Spleen (tissue), 11 donors: ENCODE measurements at regions not wholly inside any gene's neighbourhood (a gene's known extent, or its start where the extent isn't known, plus 50 kb on each side); places are given as distances from the start of the nearest gene placed in this dataset.
"Not testable (repeated sequence)": the region's sequence is repeated elsewhere in the genome, so short reads cannot be mapped to it uniquely, and the experiment has no call there.

Experiments used
- DNase-seq: peaks from one replicate; pipeline ENCODE4 v3.0.0-alpha.2; 2020
- H3K27ac ChIP-seq, 8 donors: fragments of 200-600 bp; sonication (generic) in 7 of 8; 1 replicate in 4 of 8; 2 replicates in 4 of 8; pipeline versions ENCODE4 v1.5.0 to v1.8.0; 2016 to 2021; ENCODE audit warnings: inconsistent platforms in 4 of 8, mild to moderate bottlenecking in 4 of 8, moderate library complexity in 1 of 8
- H3K27me3 ChIP-seq, 7 donors: fragments of 200-600 bp; sonication (generic) in 6 of 7; replicated peaks in 1 of 7; 1 replicate in 4 of 7; 2 replicates in 3 of 7; pipeline versions ENCODE4 v1.5.0 to v1.8.0; 2016 to 2021; ENCODE audit warnings: inconsistent platforms in 3 of 7, mild to moderate bottlenecking in 1 of 7
- H3K36me3 ChIP-seq, 6 donors: fragments of 200-600 bp; sonication (generic) in 5 of 6; 1 replicate in 4 of 6; 2 replicates in 2 of 6; pipeline versions ENCODE4 v1.5.0 to v1.8.0; 2016 to 2021; ENCODE audit warnings: inconsistent platforms in 2 of 6
- H3K4me1 ChIP-seq, 6 donors: fragments of 200-600 bp; sonication (generic) in 5 of 6; 1 replicate in 3 of 6; 2 replicates in 3 of 6; pipeline versions ENCODE4 v1.5.0 to v1.8.0; 2016 to 2021; ENCODE audit warnings: inconsistent platforms in 3 of 6
- H3K4me3 ChIP-seq, 8 donors: fragments of 200-600 bp; sonication (generic) in 7 of 8; 1 replicate in 4 of 8; 2 replicates in 4 of 8; pipeline versions ENCODE4 v1.5.0 to v1.8.0; 2016 to 2021; ENCODE audit warnings: inconsistent platforms in 4 of 8, mild to moderate bottlenecking in 4 of 8, moderate library complexity in 2 of 8
- H3K9me3 ChIP-seq, 8 donors: fragments of 200-600 bp; sonication (generic) in 7 of 8; 1 replicate in 4 of 8; 2 replicates in 4 of 8; pipeline versions ENCODE4 v1.5.0 to v1.8.0; 2016 to 2021; ENCODE audit warnings: inconsistent platforms in 4 of 8
- POLR2A ChIP-seq, 3 donors: fragments of 450-650 bp; IDR thresholded peaks; one replicate each; pipeline ENCODE4 v1.5.1; 2017; ENCODE audit warnings: antibody characterized with exemption in 3 of 3, mild to moderate bottlenecking in 1 of 3
- POLR2AphosphoS5 ChIP-seq, 3 donors: sonication (generic); formaldehyde crosslinking; IDR thresholded peaks; one replicate each; pipeline ENCODE4 v1.5.1; 2017; ENCODE audit warnings: antibody characterized with exemption in 3 of 3
- WGBS, 5 donors: extraction: QIAGEN DNeasy Blood & Tissue Kit in 3 of 5; methylation state at CpG; one replicate each; pipeline versions ENCODE4 v1.1.5 to v1.1.7; 2013 to 2018; 5-methylcytosine and 5-hydroxymethylcytosine counted together
- intact Hi-C: fragments of 100-400 bp; cut with DNase I; formaldehyde crosslinking; loops from one replicate; pipeline ENCODE4 v1.15.0; 2023; ENCODE audit warnings: low total_unique reads
- TF ChIP-seq, protein P1 (sequence below), 11 experiments: fragments of 200-600 bp in 7 of 11; fragments of 450-650 bp in 4 of 11; sonication (generic) in 4 of 11; IDR thresholded peaks in 8 of 11; conservative IDR thresholded peaks in 3 of 11; 1 replicate in 7 of 11; 2 replicates in 4 of 11; pipeline versions ENCODE4 v1.4.0 to v1.8.0; 2016 to 2021; ENCODE audit warnings: antibody characterized with exemption in 11 of 11, inconsistent platforms in 4 of 11, mild to moderate bottlenecking in 1 of 11
- donor health status: healthy with polysubstance abuse.
- donor health status: DM: no; HTN: no; CAD: no; lungs with moderate emphysema.
- donor health status: DM: no; HTN: no; CAD: no.
- donor health status: Bipolar disorder and iron deficiency.
- donor health status: healthy.
- donor health status: DM: no; HTN: no; CAD: no.
- donor health status: DM: yes; HTN: yes; CAD: no.

DNA sequence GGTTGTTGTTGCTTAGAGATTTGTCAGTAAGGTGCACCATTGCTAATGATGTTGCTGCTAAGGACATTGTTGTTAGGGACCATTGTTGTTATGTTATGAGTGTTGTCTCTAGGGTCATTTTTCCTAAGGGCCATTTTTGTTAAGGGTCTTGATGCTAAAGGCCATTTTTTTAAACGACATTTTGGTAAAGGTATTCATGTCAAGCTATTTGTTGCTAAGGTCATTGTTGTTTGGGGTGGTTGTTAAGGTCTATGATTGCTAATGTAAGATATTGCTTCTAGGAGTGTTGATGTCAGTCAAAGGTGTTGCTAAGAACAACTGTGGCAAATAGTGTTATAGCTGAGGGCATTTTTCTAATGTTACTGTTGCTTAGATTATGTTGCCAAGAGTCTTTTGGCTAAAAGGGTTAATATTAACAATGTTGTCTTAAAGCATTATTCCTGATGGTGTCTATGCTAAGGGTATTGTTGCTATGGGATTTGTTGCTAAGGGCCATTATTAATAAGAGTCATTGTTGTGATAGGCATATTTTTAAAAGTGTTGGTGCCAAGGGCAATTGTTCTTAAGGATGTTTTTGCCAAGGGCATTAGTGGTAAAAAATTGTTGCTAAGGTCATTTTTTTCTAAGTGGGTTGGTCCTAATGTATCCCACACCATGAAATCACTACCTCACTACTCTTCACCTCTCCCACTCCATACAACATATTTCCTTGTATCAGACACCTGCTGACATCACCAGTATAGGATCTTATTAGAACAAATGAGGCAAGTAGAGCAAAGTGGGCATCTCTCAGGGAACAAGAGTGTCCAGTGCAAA, 56.2 kb downstream of the SPATA31A6 start:
- H3K4me3 ChIP-seq, H3K36me3 ChIP-seq, H3K4me1 ChIP-seq, H3K27ac ChIP-seq, DNase-seq, H3K27me3 ChIP-seq, H3K9me3 ChIP-seq, intact Hi-C loops: not testable (repeated sequence)
- 60 to 80% (median 62%) methylated on average over 1 of the region's 1 CpG for WGBS, 5 donors

GRCh38 chr9:42240261-42240579, 56.8 kb downstream of the SPATA31A6 start:
- H3K4me1 ChIP-seq, intact Hi-C loops, H3K27ac ChIP-seq, H3K36me3 ChIP-seq, H3K27me3 ChIP-seq, H3K9me3 ChIP-seq, H3K4me3 ChIP-seq, DNase-seq: not testable (repeated sequence)
- WGBS, 5 donors, result 32 to 44% (median 36%) methylated on average over 1 of the region's 1 CpG

- H3K27me3 ChIP-seq, H3K9me3 ChIP-seq, H3K27ac ChIP-seq, H3K36me3 ChIP-seq, DNase-seq, H3K4me3 ChIP-seq, intact Hi-C loops, H3K4me1 ChIP-seq: not testable (repeated sequence)
- 84 to 93% (median 89%) methylated on average over 2 of the region's 2 CpGs for WGBS, 5 donors
These were observed 59.8 kb downstream of the SPATA31A6 start for GRCh38 chr9:42243211-42243610.

- DNase-seq, H3K27me3 ChIP-seq, H3K9me3 ChIP-seq, H3K4me3 ChIP-seq, H3K4me1 ChIP-seq, intact Hi-C loops, H3K36me3 ChIP-seq, H3K27ac ChIP-seq: not testable (repeated sequence)
- 76 to 84% (median 76%) methylated on average over 3 of the region's 3 CpGs for WGBS, 5 donors
These were observed 60.4 kb downstream of the SPATA31A6 start for GRCh38 chr9:42243822-42244221.

DNA sequence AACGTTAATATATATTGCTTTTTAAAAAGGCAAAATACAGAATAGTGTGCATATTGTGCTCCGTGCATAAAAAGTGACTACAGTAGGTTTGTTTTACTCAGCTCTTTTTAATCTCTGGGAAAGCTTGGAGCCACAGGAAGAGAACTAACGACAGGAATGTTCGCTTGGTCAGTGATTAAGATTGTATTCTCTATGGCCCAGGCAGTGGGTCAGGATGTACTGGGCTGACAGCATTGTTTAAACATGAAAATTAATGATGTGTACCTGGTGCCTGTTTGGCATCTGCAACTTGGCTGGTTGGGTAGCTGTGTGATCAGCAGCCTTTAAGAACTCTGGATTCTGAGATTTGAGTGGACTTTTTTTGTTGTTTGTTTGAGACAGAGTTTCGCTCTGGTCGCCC, 85.3 kb downstream of the SPATA31A6 start:
- H3K9me3 ChIP-seq, result peaks cover 0 to 14% (median 0%) of the 10 kb centered on the region in 8 donors
- H3K27ac ChIP-seq, H3K27me3 ChIP-seq, H3K4me3 ChIP-seq, H3K4me1 ChIP-seq, H3K36me3 ChIP-seq, intact Hi-C loops, DNase-seq: not testable (repeated sequence)
- WGBS, 5 donors, result 49 to 57% (median 56%) methylated on average over 6 of the region's 6 CpGs

DNA sequence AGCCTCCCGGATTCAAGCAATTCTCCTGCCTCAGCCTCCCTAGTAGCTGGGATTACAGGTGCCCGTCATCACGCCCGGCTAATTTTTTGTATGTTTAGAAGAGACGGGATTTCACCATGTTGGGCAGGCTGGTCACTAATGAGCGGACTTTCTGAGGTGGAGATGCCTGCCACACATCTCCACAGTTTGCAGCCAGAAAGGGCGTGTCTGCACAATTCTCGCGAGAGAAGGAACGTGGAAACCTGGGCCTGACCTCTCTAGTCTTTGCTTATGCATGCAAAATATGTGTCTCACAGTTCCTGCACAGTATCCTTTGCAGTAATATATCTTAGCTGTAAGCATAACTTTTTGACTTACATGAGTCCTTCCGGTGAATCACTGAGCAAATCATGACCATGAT, 85.7 kb downstream of the SPATA31A6 start:
- H3K9me3 ChIP-seq, result peaks cover 0 to 10% (median 0%) of the 10 kb centered on the region in 8 donors
- DNase-seq, result peak; percentile 56
- H3K27ac ChIP-seq, intact Hi-C loops, H3K36me3 ChIP-seq, H3K4me3 ChIP-seq, H3K27me3 ChIP-seq, H3K4me1 ChIP-seq: not testable (repeated sequence)
- 84 to 91% (median 89%) methylated on average over 11 of the region's 11 CpGs for WGBS, 5 donors

DNA sequence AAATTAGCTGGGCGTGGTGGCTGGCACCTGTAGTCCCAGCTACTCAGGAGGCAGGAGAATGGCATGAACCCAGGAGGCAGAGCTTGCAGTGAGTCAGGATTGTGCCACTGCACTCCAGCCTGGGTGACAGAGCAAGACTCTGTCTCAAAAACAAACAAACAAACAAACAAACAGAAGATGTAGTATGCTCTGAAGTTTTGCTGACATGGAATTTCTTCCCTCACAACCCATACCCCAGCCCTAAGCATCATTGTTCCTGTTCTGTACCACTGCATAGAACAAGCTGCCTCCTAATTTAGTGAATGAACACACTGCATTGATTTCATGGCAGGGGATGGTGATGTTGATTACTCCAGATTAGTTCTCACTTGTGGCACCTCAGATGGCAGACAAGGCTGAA, 89.7 kb downstream of the SPATA31A6 start:
- H3K36me3 ChIP-seq, H3K4me3 ChIP-seq, DNase-seq, H3K4me1 ChIP-seq, H3K9me3 ChIP-seq, intact Hi-C loops, H3K27ac ChIP-seq, H3K27me3 ChIP-seq: not testable (repeated sequence)
- 83 to 94% (median 84%) methylated on average over 1 of the region's 1 CpG for WGBS, 5 donors

DNA sequence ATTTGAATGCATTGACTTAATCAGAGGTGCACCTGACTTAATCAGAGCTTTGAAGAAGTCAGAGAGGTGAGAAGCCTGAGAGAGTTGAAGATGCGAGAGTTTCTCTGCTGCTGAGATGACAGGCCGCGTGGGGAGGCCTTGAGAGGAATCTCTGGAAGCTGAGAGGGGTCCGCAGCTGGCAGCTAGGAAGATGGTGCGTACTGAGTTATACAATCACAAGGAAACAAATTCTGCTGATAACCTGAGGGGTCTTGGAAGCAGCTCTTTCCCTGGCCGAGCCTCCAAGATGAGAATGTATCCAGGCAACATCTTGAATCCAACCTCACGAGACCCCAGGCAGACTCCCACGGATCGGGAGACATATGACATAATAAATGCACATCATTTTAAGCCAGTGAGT, 91.7 kb downstream of the SPATA31A6 start:
- WGBS, 5 donors, result 68 to 84% (median 79%) methylated on average over 9 of the region's 9 CpGs
- Histone ChIP-seq H3K27ac (no peak overlapping the region), H3K4me3 (no peak overlapping the region), H3K27me3 (no peaks in the 10 kb centered on the region), H3K9me3 (peaks cover 0 to 4% (median 0%) of the 10 kb centered on the region in 8 donors), H3K4me1 (no peaks in the 10 kb centered on the region), H3K36me3 (no peaks in the 10 kb centered on the region)
- DNase-seq, result no peak
- intact Hi-C loops, result no loop called here
- TF ChIP-seq, protein P1, sequence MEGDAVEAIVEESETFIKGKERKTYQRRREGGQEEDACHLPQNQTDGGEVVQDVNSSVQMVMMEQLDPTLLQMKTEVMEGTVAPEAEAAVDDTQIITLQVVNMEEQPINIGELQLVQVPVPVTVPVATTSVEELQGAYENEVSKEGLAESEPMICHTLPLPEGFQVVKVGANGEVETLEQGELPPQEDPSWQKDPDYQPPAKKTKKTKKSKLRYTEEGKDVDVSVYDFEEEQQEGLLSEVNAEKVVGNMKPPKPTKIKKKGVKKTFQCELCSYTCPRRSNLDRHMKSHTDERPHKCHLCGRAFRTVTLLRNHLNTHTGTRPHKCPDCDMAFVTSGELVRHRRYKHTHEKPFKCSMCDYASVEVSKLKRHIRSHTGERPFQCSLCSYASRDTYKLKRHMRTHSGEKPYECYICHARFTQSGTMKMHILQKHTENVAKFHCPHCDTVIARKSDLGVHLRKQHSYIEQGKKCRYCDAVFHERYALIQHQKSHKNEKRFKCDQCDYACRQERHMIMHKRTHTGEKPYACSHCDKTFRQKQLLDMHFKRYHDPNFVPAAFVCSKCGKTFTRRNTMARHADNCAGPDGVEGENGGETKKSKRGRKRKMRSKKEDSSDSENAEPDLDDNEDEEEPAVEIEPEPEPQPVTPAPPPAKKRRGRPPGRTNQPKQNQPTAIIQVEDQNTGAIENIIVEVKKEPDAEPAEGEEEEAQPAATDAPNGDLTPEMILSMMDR (IDR thresholded peaks at IDR 0.05 in 8 of 11, conservative IDR thresholded peaks at IDR 0.05 in 3 of 11), result no peak
- TF ChIP-seq POLR2AphosphoS5 (IDR thresholded peaks at IDR 0.05) (no peak), POLR2A (IDR thresholded peaks at IDR 0.05) (no peak)

- H3K9me3 ChIP-seq, H3K4me3 ChIP-seq: not testable (repeated sequence)
- 67 to 84% (median 75%) methylated on average over 6 to 7 of the region's 7 CpGs for WGBS, 5 donors
These were observed 99.2 kb downstream of the SPATA31A6 start for GRCh38 chr9:42282531-42283178.

DNA sequence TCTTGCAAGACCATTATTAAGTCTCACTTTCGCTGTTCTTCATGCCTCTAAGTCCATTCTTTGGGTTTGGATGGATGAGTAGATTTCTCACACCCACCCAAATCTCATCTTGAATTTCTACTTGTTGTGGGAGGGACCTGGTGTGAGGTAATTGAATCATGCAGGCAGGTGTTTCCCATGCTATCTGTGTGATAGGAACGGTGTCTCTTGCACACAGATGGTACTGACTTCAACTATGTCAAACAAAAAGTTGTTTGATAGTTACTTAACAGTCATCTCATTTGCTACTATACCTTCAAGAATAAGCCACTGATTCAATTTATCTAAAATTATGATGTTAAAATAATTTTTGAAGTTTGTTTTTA, 99.7 kb downstream of the SPATA31A6 start:
- 75 to 86% (median 85%) methylated on average over 2 of the region's 2 CpGs for WGBS, 5 donors
- H3K9me3 ChIP-seq, DNase-seq, H3K27ac ChIP-seq, intact Hi-C loops, H3K4me1 ChIP-seq, H3K27me3 ChIP-seq, H3K4me3 ChIP-seq, H3K36me3 ChIP-seq: not testable (repeated sequence)

More at GRCh38 chr9:42282531-42283178, 99.2 kb downstream of the SPATA31A6 start:
- intact Hi-C loops, H3K36me3 ChIP-seq, DNase-seq, H3K4me1 ChIP-seq, H3K27me3 ChIP-seq, H3K27ac ChIP-seq: not testable (repeated sequence)
